22Rv1 (cell line): ENCODE measurements at regions not wholly inside any gene's neighbourhood (a gene's known extent, or its start where the extent isn't known, plus 50 kb on each side); places are given as distances from the start of the nearest gene placed in this dataset.

Source experiments
- H3K27ac ChIP-seq: fragments of 450-650 bp; 2 replicates; pipeline ENCODE4 v1.5.1; 2017
- CTCF ChIP-seq: fragments of 450-650 bp; IDR thresholded peaks from 2 replicates; pipeline ENCODE4 v1.5.1; 2017; ENCODE audit warnings: mild to moderate bottlenecking
- ZFX ChIP-seq: fragments of 450-650 bp; IDR thresholded peaks from 2 replicates; pipeline ENCODE4 v1.6.1; 2017; ENCODE audit warnings: antibody characterized with exemption, borderline replicate concordance

GRCh38 chr3:5796541-5796940 is 609.0 kb downstream of the EDEM1 start:
- TF ChIP-seq ZFX (no peak), CTCF (no peak)

GRCh38 chr3:5798809-5799208 is 611.3 kb downstream of the EDEM1 start:
- TF ChIP-seq CTCF = no peak
- TF ChIP-seq ZFX = no peak
- no peak overlapping the region for H3K27ac ChIP-seq

More at GRCh38 chr3:5796541-5796940, 609.0 kb downstream of the EDEM1 start:
- no peak overlapping the region for H3K27ac ChIP-seq

GRCh38 chr3:5799398-5799797 is 611.9 kb downstream of the EDEM1 start:
- TF ChIP-seq ZFX (no peak), CTCF (peak; percentile 17; the same call in 1 of the 2 replicates)
- H3K27ac ChIP-seq = no peak overlapping the region

- no peak overlapping the region for H3K27ac ChIP-seq
These were observed 613.5 kb downstream of the EDEM1 start for GRCh38 chr3:5800965-5801364.

GRCh38 chr3:5806192-5806591 is 618.7 kb downstream of the EDEM1 start:
- peak; percentile 62 for TF ChIP-seq CTCF
- no peak for TF ChIP-seq ZFX
- H3K27ac ChIP-seq = no peak overlapping the region

More at GRCh38 chr3:5800965-5801364, 613.5 kb downstream of the EDEM1 start:
- no peak for TF ChIP-seq CTCF
- no peak for TF ChIP-seq ZFX

GRCh38 chr3:5809586-5810246 is 622.2 kb downstream of the EDEM1 start:
- no peak overlapping the region for H3K27ac ChIP-seq
- TF ChIP-seq CTCF = no peak
- no peak for TF ChIP-seq ZFX

- H3K27ac ChIP-seq = no peak overlapping the region
- TF ChIP-seq CTCF (no peak), ZFX (no peak)
These were observed 623.5 kb downstream of the EDEM1 start for GRCh38 chr3:5811016-5811415.
